ENCODE measurements at regions not wholly inside any gene's neighbourhood (a gene's known extent, or its start where the extent isn't known, plus 50 kb on each side); places are given as distances from the start of the nearest gene placed in this dataset.
"Not testable (repeated sequence)": the region's sequence is repeated elsewhere in the genome, so short reads cannot be mapped to it uniquely, and the experiment has no call there.

GRCh38 chr17:21602176-21602575 lies 90.1 kb upstream of the KCNJ18 start:
- Histone ChIP-seq H3K9ac (ENCODE audit: insufficient read length, low read depth) (no peak overlapping the region), H3K4me1 (ENCODE audit: insufficient read depth, insufficient read length) (no peaks in the 10 kb centered on the region), H3K36me3 (ENCODE audit: insufficient read depth, insufficient read length, low read length) (no peaks in the 10 kb centered on the region), H3K9me3 (ENCODE audit: insufficient read depth, low read length) (no peaks in the 10 kb centered on the region), H3K27me3 (ENCODE audit: insufficient read depth, insufficient read length) (no peaks in the 10 kb centered on the region), H3K4me3 (ENCODE audit: insufficient read length, low read depth) (no peak overlapping the region)
- no peak for DNase-seq (ENCODE audit: low read depth, low spot score)
- TF ChIP-seq SUZ12 (IDR thresholded peaks at IDR 0.05; ENCODE audit: extremely low read depth, insufficient read depth, insufficient read length) = no peak
- no peak for TF ChIP-seq ZNF274 (IDR thresholded peaks at IDR 0.05; ENCODE audit: low read depth, low read length)

- not testable (repeated sequence) for H3K9ac ChIP-seq (ENCODE audit: insufficient read length, low read depth); H3K36me3 ChIP-seq (ENCODE audit: insufficient read depth, insufficient read length, low read length); H3K9me3 ChIP-seq (ENCODE audit: insufficient read depth, low read length); DNase-seq (ENCODE audit: low read depth, low spot score); H3K4me1 ChIP-seq (ENCODE audit: insufficient read depth, insufficient read length); H3K4me3 ChIP-seq (ENCODE audit: insufficient read length, low read depth); H3K27me3 ChIP-seq (ENCODE audit: insufficient read depth, insufficient read length)
Observed at GRCh38 chr17:21603292-21603691, 89.0 kb upstream of the KCNJ18 start.

- not testable (repeated sequence) for H3K9me3 ChIP-seq (ENCODE audit: insufficient read depth, low read length); H3K36me3 ChIP-seq (ENCODE audit: insufficient read depth, insufficient read length, low read length); H3K4me3 ChIP-seq (ENCODE audit: insufficient read length, low read depth); H3K4me1 ChIP-seq (ENCODE audit: insufficient read depth, insufficient read length); DNase-seq (ENCODE audit: low read depth, low spot score); H3K27me3 ChIP-seq (ENCODE audit: insufficient read depth, insufficient read length); H3K9ac ChIP-seq (ENCODE audit: insufficient read length, low read depth)
Observed at GRCh38 chr17:21611443-21611842, 80.9 kb upstream of the KCNJ18 start.

- not testable (repeated sequence) for H3K4me3 ChIP-seq (ENCODE audit: insufficient read length, low read depth); H3K4me1 ChIP-seq (ENCODE audit: insufficient read depth, insufficient read length); DNase-seq (ENCODE audit: low read depth, low spot score); H3K9ac ChIP-seq (ENCODE audit: insufficient read length, low read depth); H3K27me3 ChIP-seq (ENCODE audit: insufficient read depth, insufficient read length); H3K36me3 ChIP-seq (ENCODE audit: insufficient read depth, insufficient read length, low read length); H3K9me3 ChIP-seq (ENCODE audit: insufficient read depth, low read length)
Observed at GRCh38 chr17:21612123-21613070, 79.9 kb upstream of the KCNJ18 start.

- Histone ChIP-seq H3K9ac (ENCODE audit: insufficient read length, low read depth) (no peak overlapping the region), H3K4me1 (ENCODE audit: insufficient read depth, insufficient read length) (no peaks in the 10 kb centered on the region), H3K36me3 (ENCODE audit: insufficient read depth, insufficient read length, low read length) (no peaks in the 10 kb centered on the region), H3K9me3 (ENCODE audit: insufficient read depth, low read length) (peaks cover 10% of the 10 kb centered on the region; the same call in 1 of the 2 replicates), H3K27me3 (ENCODE audit: insufficient read depth, insufficient read length) (no peaks in the 10 kb centered on the region), H3K4me3 (ENCODE audit: insufficient read length, low read depth) (no peak overlapping the region)
- DNase-seq (ENCODE audit: low read depth, low spot score) = no peak
- no peak for TF ChIP-seq ZNF274 (IDR thresholded peaks at IDR 0.05; ENCODE audit: low read depth, low read length)
- no peak for TF ChIP-seq SUZ12 (IDR thresholded peaks at IDR 0.05; ENCODE audit: extremely low read depth, insufficient read depth, insufficient read length)
- no peak for TF ChIP-seq YY1 (IDR thresholded peaks at IDR 0.05; ENCODE audit: insufficient read depth, insufficient read length)
Observed at GRCh38 chr17:21613071-21613429, 79.3 kb upstream of the KCNJ18 start.

GRCh38 chr17:21626987-21627386 lies 65.3 kb upstream of the KCNJ18 start:
- not testable (repeated sequence) for H3K4me1 ChIP-seq (ENCODE audit: insufficient read depth, insufficient read length); DNase-seq (ENCODE audit: low read depth, low spot score); H3K4me3 ChIP-seq (ENCODE audit: insufficient read length, low read depth); H3K36me3 ChIP-seq (ENCODE audit: insufficient read depth, insufficient read length, low read length); H3K9ac ChIP-seq (ENCODE audit: insufficient read length, low read depth); H3K27me3 ChIP-seq (ENCODE audit: insufficient read depth, insufficient read length); H3K9me3 ChIP-seq (ENCODE audit: insufficient read depth, low read length)

Data from NT2/D1 (cell line).